Prostate gland (tissue), 2 donors: ENCODE measurements at regions not wholly inside any gene's neighbourhood (a gene's known extent, or its start where the extent isn't known, plus 50 kb on each side); places are given as distances from the start of the nearest gene placed in this dataset.

Experiments
- POLR2A ChIP-seq: fragments of 450-650 bp; IDR thresholded peaks from one replicate; pipeline ENCODE4 v1.6.1; 2016; ENCODE audit warnings: antibody characterized with exemption, mild to moderate bottlenecking
- TF ChIP-seq, protein P1 (sequence below), 4 experiments: fragments of 200-600 bp in 2 of 4; fragments of 450-650 bp in 2 of 4; sonication (generic) in 2 of 4; IDR thresholded peaks; 1 replicate in 3 of 4; 2 replicates in 1 of 4; pipeline ENCODE4 v1.5.1; 2016 to 2019; ENCODE audit warnings: antibody characterized with exemption in 4 of 4, mild to moderate bottlenecking in 2 of 4, moderate library complexity in 2 of 4

DNA sequence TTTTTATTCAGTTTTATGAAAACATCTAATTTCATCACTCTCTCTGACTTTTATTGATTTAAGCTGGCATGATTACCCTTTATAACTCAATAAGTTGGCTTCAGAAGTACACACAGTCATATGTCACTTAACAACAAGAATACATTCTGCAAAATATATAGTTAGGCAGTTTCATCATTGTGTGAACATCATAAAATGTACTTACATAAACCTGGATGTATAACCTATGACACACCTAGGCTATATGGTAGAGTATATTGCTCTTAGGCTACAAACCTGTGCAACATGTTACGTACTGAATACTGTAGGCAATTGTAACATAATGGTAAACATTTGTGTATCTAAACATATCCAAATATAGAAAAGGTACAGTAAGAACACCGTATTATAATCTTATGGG is 362.2 kb upstream of the BTBD3 start:
- TF ChIP-seq, protein P1, sequence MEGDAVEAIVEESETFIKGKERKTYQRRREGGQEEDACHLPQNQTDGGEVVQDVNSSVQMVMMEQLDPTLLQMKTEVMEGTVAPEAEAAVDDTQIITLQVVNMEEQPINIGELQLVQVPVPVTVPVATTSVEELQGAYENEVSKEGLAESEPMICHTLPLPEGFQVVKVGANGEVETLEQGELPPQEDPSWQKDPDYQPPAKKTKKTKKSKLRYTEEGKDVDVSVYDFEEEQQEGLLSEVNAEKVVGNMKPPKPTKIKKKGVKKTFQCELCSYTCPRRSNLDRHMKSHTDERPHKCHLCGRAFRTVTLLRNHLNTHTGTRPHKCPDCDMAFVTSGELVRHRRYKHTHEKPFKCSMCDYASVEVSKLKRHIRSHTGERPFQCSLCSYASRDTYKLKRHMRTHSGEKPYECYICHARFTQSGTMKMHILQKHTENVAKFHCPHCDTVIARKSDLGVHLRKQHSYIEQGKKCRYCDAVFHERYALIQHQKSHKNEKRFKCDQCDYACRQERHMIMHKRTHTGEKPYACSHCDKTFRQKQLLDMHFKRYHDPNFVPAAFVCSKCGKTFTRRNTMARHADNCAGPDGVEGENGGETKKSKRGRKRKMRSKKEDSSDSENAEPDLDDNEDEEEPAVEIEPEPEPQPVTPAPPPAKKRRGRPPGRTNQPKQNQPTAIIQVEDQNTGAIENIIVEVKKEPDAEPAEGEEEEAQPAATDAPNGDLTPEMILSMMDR (IDR thresholded peaks at IDR 0.05) = no peak
- TF ChIP-seq POLR2A = no peak
